ENCODE measurements at regions not wholly inside any gene's neighbourhood (a gene's known extent, or its start where the extent isn't known, plus 50 kb on each side); places are given as distances from the start of the nearest gene placed in this dataset.

- DNase-seq (ENCODE audit: low read depth): no peak
- no peak for TF ChIP-seq CTCF (IDR thresholded peaks at IDR 0.05; ENCODE audit: insufficient read depth, low read length)
- H3K4me3 ChIP-seq (ENCODE audit: low read depth, low read length): no peak overlapping the region
Observed at GRCh38 chr2:134785659-134786430, 52.6 kb upstream of the ACMSD start.

- no peak for DNase-seq (ENCODE audit: low read depth)
- no peak for TF ChIP-seq CTCF (IDR thresholded peaks at IDR 0.05; ENCODE audit: insufficient read depth, low read length)
- no peak overlapping the region for H3K4me3 ChIP-seq (ENCODE audit: low read depth, low read length)
Observed at GRCh38 chr2:134788417-134788816, 50.0 kb upstream of the ACMSD start.
